ENCODE measurements at regions not wholly inside any gene's neighbourhood (a gene's known extent, or its start where the extent isn't known, plus 50 kb on each side); places are given as distances from the start of the nearest gene placed in this dataset.

DNA sequence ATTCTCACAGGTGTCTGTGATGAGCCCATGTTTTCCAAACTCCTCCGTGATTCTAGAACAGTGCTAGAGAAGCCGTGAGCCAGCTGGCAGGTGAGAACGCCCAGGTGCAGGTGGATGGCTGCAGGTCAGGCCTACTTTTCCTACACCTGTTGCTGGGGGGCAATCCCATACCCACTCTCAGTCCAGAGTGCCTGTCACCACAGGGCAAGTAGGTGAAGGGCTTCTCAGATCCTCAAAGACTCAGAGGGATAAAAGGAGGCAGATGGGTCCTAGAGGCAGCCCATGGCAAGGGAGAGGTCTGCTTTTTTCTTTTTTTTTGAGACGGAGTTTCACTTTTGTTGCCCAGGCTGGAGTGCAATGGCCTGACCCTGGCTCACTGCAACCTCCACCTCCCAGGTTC is 50.7 kb upstream of the H6PD start:
- Histone ChIP-seq H3K4me3 (ENCODE audit: low read length in 2 of 2) (no peak overlapping the region), H3K36me3 (ENCODE audit: insufficient read depth, low read length) (no peaks in the 10 kb centered on the region), H3K27ac (ENCODE audit: low read depth, low read length) (no peak overlapping the region), H3K27me3 (ENCODE audit: insufficient read depth, low read length) (peaks cover 17% of the 10 kb centered on the region), H3K9me3 (ENCODE audit: control insufficient read depth in 1 of 2, low read length in 2 of 2) (no peaks in the 10 kb centered on the region), H3K4me1 (ENCODE audit: insufficient read depth, low read length) (peaks cover 13% of the 10 kb centered on the region)
- H3K4me1 Mint-ChIP-seq = peaks cover 3 to 9% (median 8%) of the 10 kb centered on the region in 4 donors
- no peak overlapping the region for H3K4me3 Mint-ChIP-seq
- no peak for DNase-seq
- ChIA-PET CTCF (ENCODE audit: partially characterized antibody) (no interaction called here), POLR2A (ENCODE audit: partially characterized antibody) (no interaction called here)
- H3K9me3 Mint-ChIP-seq = no peaks in the 10 kb centered on the region
- H3K27me3 Mint-ChIP-seq = peaks cover 11 to 13% of the 10 kb centered on the region in 2 donors
- H3K36me3 Mint-ChIP-seq = no peaks in the 10 kb centered on the region
- H3K27ac Mint-ChIP-seq = no peak overlapping the region
- intact Hi-C loops (cut with micrococcal nuclease) = no loop called here

GRCh38 chr1:9184749-9185148 is 49.8 kb upstream of the H6PD start:
- intact Hi-C loops (cut with micrococcal nuclease) = no loop called here
- Histone ChIP-seq H3K36me3 (ENCODE audit: insufficient read depth, low read length) (no peaks in the 10 kb centered on the region), H3K9me3 (ENCODE audit: control insufficient read depth in 1 of 2, low read length in 2 of 2) (no peaks in the 10 kb centered on the region), H3K4me3 (ENCODE audit: low read length in 2 of 2) (no peak overlapping the region), H3K27ac (ENCODE audit: low read depth, low read length) (no peak overlapping the region), H3K4me1 (ENCODE audit: insufficient read depth, low read length) (peaks cover 13% of the 10 kb centered on the region), H3K27me3 (ENCODE audit: insufficient read depth, low read length) (peaks cover 17% of the 10 kb centered on the region)
- DNase-seq = no peak
- H3K36me3 Mint-ChIP-seq = no peaks in the 10 kb centered on the region
- ChIA-PET CTCF (ENCODE audit: partially characterized antibody) (no interaction called here), POLR2A (ENCODE audit: partially characterized antibody) (no interaction called here)
- peak overlapping the region in 1 of 8 donors; percentile 10 for H3K4me3 Mint-ChIP-seq
- peaks cover 9 to 14% of the 10 kb centered on the region in 2 donors for H3K27me3 Mint-ChIP-seq
- H3K27ac Mint-ChIP-seq = no peak overlapping the region
- H3K9me3 Mint-ChIP-seq = no peaks in the 10 kb centered on the region
- H3K4me1 Mint-ChIP-seq = peaks cover 3 to 9% (median 8%) of the 10 kb centered on the region in 4 donors

Data from CD4-positive, alpha-beta memory T cell (primary cell).